ENCODE measurements at regions not wholly inside any gene's neighbourhood (a gene's known extent, or its start where the extent isn't known, plus 50 kb on each side); places are given as distances from the start of the nearest gene placed in this dataset.

- TF ChIP-seq CTCF (IDR thresholded peaks at IDR 0.05) (no peak), POLR2A (IDR thresholded peaks at IDR 0.05) (no peak)
Observed at GRCh38 chr4:4641661-4642495, 100.0 kb upstream of the STX18 start.

All from esophagus squamous epithelium (tissue), 4 donors.